Liver (tissue), 3 donors: ENCODE measurements at regions not wholly inside any gene's neighbourhood (a gene's known extent, or its start where the extent isn't known, plus 50 kb on each side); places are given as distances from the start of the nearest gene placed in this dataset.

Experiments
- HNF4G ChIP-seq: IDR thresholded peaks from 2 replicates; pipeline ENCODE4 v1.6.1; 2016; ENCODE audit warnings: antibody characterized with exemption
- TF ChIP-seq, protein P1 (sequence below): fragments of 150-350 bp; IDR thresholded peaks from 2 replicates; pipeline ENCODE4 v1.5.1; 2017; ENCODE audit warnings: improper control_type of control experiment, low read depth, low read length; ENCODE audit not compliant: missing input control
- donor health status: healthy.
- donor health status: healthy.

GRCh38 chr2:220346919-220347318 is 719.5 kb downstream of the SLC4A3 start:
- TF ChIP-seq HNF4G = no peak
- TF ChIP-seq, protein P1, sequence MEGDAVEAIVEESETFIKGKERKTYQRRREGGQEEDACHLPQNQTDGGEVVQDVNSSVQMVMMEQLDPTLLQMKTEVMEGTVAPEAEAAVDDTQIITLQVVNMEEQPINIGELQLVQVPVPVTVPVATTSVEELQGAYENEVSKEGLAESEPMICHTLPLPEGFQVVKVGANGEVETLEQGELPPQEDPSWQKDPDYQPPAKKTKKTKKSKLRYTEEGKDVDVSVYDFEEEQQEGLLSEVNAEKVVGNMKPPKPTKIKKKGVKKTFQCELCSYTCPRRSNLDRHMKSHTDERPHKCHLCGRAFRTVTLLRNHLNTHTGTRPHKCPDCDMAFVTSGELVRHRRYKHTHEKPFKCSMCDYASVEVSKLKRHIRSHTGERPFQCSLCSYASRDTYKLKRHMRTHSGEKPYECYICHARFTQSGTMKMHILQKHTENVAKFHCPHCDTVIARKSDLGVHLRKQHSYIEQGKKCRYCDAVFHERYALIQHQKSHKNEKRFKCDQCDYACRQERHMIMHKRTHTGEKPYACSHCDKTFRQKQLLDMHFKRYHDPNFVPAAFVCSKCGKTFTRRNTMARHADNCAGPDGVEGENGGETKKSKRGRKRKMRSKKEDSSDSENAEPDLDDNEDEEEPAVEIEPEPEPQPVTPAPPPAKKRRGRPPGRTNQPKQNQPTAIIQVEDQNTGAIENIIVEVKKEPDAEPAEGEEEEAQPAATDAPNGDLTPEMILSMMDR = no peak
